ENCODE measurements at regions not wholly inside any gene's neighbourhood (a gene's known extent, or its start where the extent isn't known, plus 50 kb on each side); places are given as distances from the start of the nearest gene placed in this dataset.

GRCh38 chr10:43945908-43946307 lies 297.2 kb upstream of the ZNF32 start:
- DNase-seq (ENCODE audit: low read depth, low spot score) (no peak), ATAC-seq (no peak)
- Histone ChIP-seq H3K4me3 (ENCODE audit: low read depth in 2 of 2, low read length in 2 of 2) (no peak overlapping the region), H3K9me3 (ENCODE audit: control insufficient read depth, insufficient read depth, low read depth, low read length) (no peaks in the 10 kb centered on the region), H3K36me3 (ENCODE audit: control insufficient read depth, insufficient read depth, low read length) (no peaks in the 10 kb centered on the region), H3K27ac (ENCODE audit: low read length) (no peak overlapping the region), H3K27me3 (ENCODE audit: control insufficient read depth, insufficient read depth, low read length) (no peaks in the 10 kb centered on the region), H3K4me1 (ENCODE audit: control insufficient read depth, insufficient read depth, low read length) (no peaks in the 10 kb centered on the region)
- in situ Hi-C loops (cut with HindIII; ENCODE audit: low pct_unique_long_range_greater_than_20kb, low sequenced_read_pairs) (no loop called here), intact Hi-C loops (cut with micrococcal nuclease; ENCODE audit: unreplicated experiment) (no loop called here)
- ChIA-PET CTCF (no interaction called here), POLR2A (no interaction called here)
- no TSS peak for BruUV-seq (replicated peaks)
- TF ChIP-seq POLR2AphosphoS5 (IDR thresholded peaks at IDR 0.05; ENCODE audit: low read depth, low read length): no peak
- TF ChIP-seq SIN3A (IDR thresholded peaks at IDR 0.05; ENCODE audit: borderline replicate concordance, insufficient read depth, low read depth, low read length): no peak
- no peak for TF ChIP-seq TCF7L2 (IDR thresholded peaks at IDR 0.05; ENCODE audit: low read depth, low read length)
- no peak for TF ChIP-seq CTCF (IDR thresholded peaks at IDR 0.05)
- no peak for TF ChIP-seq REST (IDR thresholded peaks at IDR 0.05; ENCODE audit: insufficient read depth in 1 of 2, low read depth in 2 of 2, low read length in 1 of 2)

GRCh38 chr10:43945094-43945730 lies 296.5 kb upstream of the ZNF32 start:
- Histone ChIP-seq H3K36me3 (ENCODE audit: control insufficient read depth, insufficient read depth, low read length) (no peaks in the 10 kb centered on the region), H3K4me1 (ENCODE audit: control insufficient read depth, insufficient read depth, low read length) (no peaks in the 10 kb centered on the region), H3K27ac (ENCODE audit: low read length) (no peak overlapping the region), H3K27me3 (ENCODE audit: control insufficient read depth, insufficient read depth, low read length) (no peaks in the 10 kb centered on the region), H3K9me3 (ENCODE audit: control insufficient read depth, insufficient read depth, low read depth, low read length) (no peaks in the 10 kb centered on the region), H3K4me3 (ENCODE audit: low read depth in 2 of 2, low read length in 2 of 2) (no peak overlapping the region)
- no TSS peak for BruUV-seq (replicated peaks)
- ATAC-seq: no peak
- intact Hi-C loops (cut with micrococcal nuclease; ENCODE audit: unreplicated experiment) (no loop called here), in situ Hi-C loops (cut with HindIII; ENCODE audit: low pct_unique_long_range_greater_than_20kb, low sequenced_read_pairs) (no loop called here)
- ChIA-PET POLR2A (no interaction called here), CTCF (no interaction called here)
- no peak for DNase-seq (ENCODE audit: low read depth, low spot score)
- TF ChIP-seq CTCF (IDR thresholded peaks at IDR 0.05) (no peak), SIN3A (IDR thresholded peaks at IDR 0.05; ENCODE audit: borderline replicate concordance, insufficient read depth, low read depth, low read length) (no peak), REST (IDR thresholded peaks at IDR 0.05; ENCODE audit: insufficient read depth in 1 of 2, low read depth in 2 of 2, low read length in 1 of 2) (no peak), POLR2AphosphoS5 (IDR thresholded peaks at IDR 0.05; ENCODE audit: low read depth, low read length) (no peak), TCF7L2 (IDR thresholded peaks at IDR 0.05; ENCODE audit: low read depth, low read length) (no peak)
